ENCODE measurements at regions not wholly inside any gene's neighbourhood (a gene's known extent, or its start where the extent isn't known, plus 50 kb on each side); places are given as distances from the start of the nearest gene placed in this dataset.
A peak's percentile ranks its signal among the peaks of the same experiment; 100 is the strongest.

DNA sequence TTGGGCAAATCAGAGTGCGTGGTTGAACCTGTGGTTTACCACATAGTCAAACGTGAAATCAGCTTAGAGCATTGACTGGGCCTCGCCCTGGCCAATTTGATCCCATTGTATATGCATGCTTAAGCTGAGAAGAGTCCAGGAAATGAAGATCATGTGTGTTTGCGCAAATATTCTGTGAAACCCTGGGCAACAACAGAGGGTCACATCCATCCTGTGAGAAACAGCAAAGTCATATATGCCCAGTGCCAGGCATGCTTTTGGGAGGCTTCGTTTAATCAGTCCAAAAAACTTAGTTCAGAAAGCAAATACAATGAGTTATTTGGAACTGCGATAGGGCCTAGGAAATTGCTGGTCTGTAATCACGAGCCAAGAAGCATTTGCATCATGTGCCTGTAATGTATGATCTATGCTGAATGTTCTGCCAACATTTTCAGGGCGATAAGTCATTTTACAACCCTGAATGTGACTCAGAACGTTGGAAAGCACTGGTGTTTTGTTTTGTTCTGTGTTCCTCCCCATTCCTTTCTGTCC, 412.1 kb upstream of the CELF2 start:
- in situ Hi-C loops (cut with MboI; ENCODE audit: low sequenced_read_pairs), result no loop called here
- Histone ChIP-seq H3K4ac (ENCODE audit: low read depth, low read length) (peak overlapping the region; percentile 61; the same call in 1 of the 2 replicates), H2BK15ac (ENCODE audit: low read depth, low read length) (no peak overlapping the region), H3K36me3 (ENCODE audit: control insufficient read depth, insufficient read depth, low read length) (no peaks in the 10 kb centered on the region), H3K9ac (ENCODE audit: low read depth, low read length) (no peak overlapping the region), H3K4me2 (ENCODE audit: low read depth, low read length) (no peak overlapping the region), H3K9me3 (ENCODE audit: control insufficient read depth, insufficient read depth, low read length) (no peaks in the 10 kb centered on the region), H2BK20ac (ENCODE audit: low read depth, low read length) (peak overlapping the region; percentile 63; the same call in 1 of the 2 replicates), H4K8ac (ENCODE audit: low read depth in 2 of 2, low read length in 2 of 2) (peak overlapping the region in 1 of 2 experiments; percentile 42; a peak in 2 of 4 replicates), H3K9me1 (ENCODE audit: insufficient read depth, low read length) (no peaks in the 10 kb centered on the region; the same call in 1 of the 2 replicates), H2AK9ac (replicated peaks; ENCODE audit: low read depth, low read length, poor library complexity) (no peak overlapping the region), H3K18ac (ENCODE audit: low read depth, low read length) (no peak overlapping the region; the same call in none of the 2 replicates), H4K91ac (ENCODE audit: insufficient read depth, low read depth, low read length) (no peak overlapping the region; the same call in 1 of the 2 replicates), H3K79me1 (ENCODE audit: low read depth in 1 of 2, low read length in 2 of 2) (no peaks in the 10 kb centered on the region), H3K56ac (ENCODE audit: extremely low read depth, insufficient read depth, low read length) (no peak overlapping the region), H3K23ac (ENCODE audit: low read depth, low read length) (no peak overlapping the region), H4K20me1 (ENCODE audit: insufficient read depth, low read length) (no peaks in the 10 kb centered on the region), H3K27me3 (ENCODE audit: control insufficient read depth, insufficient read depth, low read length) (no peaks in the 10 kb centered on the region), H2AFZ (replicated peaks; ENCODE audit: low read length, poor library complexity) (peak overlapping the region; percentile 28), H3K4me3 (ENCODE audit: insufficient read depth, low read depth, low read length) (no peak overlapping the region), H3K4me1 (ENCODE audit: control insufficient read depth, insufficient read depth, low read length) (peaks cover 2% of the 10 kb centered on the region; the same call in 1 of the 2 replicates), H2BK120ac (ENCODE audit: low read depth, low read length) (peak overlapping the region; percentile 61), H3K27ac (ENCODE audit: insufficient read depth, low read length) (peak overlapping the region; percentile 14; the same call in 1 of the 2 replicates), H2AK5ac (ENCODE audit: low read depth, low read length) (no peak overlapping the region), H3K14ac (replicated peaks; ENCODE audit: low read depth, low read length) (no peak overlapping the region), H4K5ac (ENCODE audit: low read depth, low read length) (peak overlapping the region; percentile 24; the same call in 1 of the 2 replicates), H2BK5ac (ENCODE audit: low read depth, low read length, poor library complexity, severe bottlenecking) (peak overlapping the region; percentile 17)
- intact Hi-C loops (cut with micrococcal nuclease), result no loop called here
- no peak for TF ChIP-seq FOS (IDR thresholded peaks at IDR 0.05; ENCODE audit: low read depth, low read length)
- peak; percentile 89 for TF ChIP-seq BHLHE40 (IDR thresholded peaks at IDR 0.05; ENCODE audit: low read depth, low read length)
- TF ChIP-seq CEBPB (IDR thresholded peaks at IDR 0.05; ENCODE audit: low read depth, low read length), result peak; percentile 60; the same call in 1 of the 2 replicates
- TF ChIP-seq RFX5 (IDR thresholded peaks at IDR 0.05; ENCODE audit: low read depth, low read length), result no peak
- TF ChIP-seq, protein P1, sequence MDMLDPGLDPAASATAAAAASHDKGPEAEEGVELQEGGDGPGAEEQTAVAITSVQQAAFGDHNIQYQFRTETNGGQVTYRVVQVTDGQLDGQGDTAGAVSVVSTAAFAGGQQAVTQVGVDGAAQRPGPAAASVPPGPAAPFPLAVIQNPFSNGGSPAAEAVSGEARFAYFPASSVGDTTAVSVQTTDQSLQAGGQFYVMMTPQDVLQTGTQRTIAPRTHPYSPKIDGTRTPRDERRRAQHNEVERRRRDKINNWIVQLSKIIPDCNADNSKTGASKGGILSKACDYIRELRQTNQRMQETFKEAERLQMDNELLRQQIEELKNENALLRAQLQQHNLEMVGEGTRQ (IDR thresholded peaks at IDR 0.05; ENCODE audit: low read depth, low read length), result peak; percentile 60; the same call in 1 of the 2 replicates
- dilution Hi-C loops (cut with HindIII; ENCODE audit: low sequenced_read_pairs, unreplicated experiment), result no loop called here
- DNase-seq (peak; percentile 86), ATAC-seq (ENCODE audit: low read depth) (peak; percentile 84)
- BruUV-seq (replicated peaks), result no TSS peak
- WGBS, 2 experiments (ENCODE audit: extremely low coverage in 2 of 2, insufficient read length in 1 of 2), result 63% methylated on average over 4 of the region's 9 CpGs; no CpG with 5 or more reads in 1 of the 2 experiments
- CTCF ChIA-PET, result interaction anchor here (1.0 kb wide), 1 partner anchor 15 kb away, joined by 4 read pairs; no protein-coding TSS in a partner anchor
- POLR2A ChIA-PET (ENCODE audit: unreplicated experiment), result no interaction called here

Data from IMR-90 (cell line).